Bronchial epithelial cell (primary cell): ENCODE measurements at regions not wholly inside any gene's neighbourhood (a gene's known extent, or its start where the extent isn't known, plus 50 kb on each side); places are given as distances from the start of the nearest gene placed in this dataset.

Source experiments
- DNase-seq: peaks from one replicate; pipeline ENCODE4 v3.0.0-alpha.2; 2010; ENCODE audit warnings: low read depth
- FAIRE-seq: peaks from 2 replicates; lab custom pipeline; 2011; peaks lifted over from hg19 to GRCh38; lab: Jason Lieb, UNC
- H3K27me3 ChIP-seq: 2 replicates; pipeline ENCODE4 v1.5.1; 2011; ENCODE audit warnings: low read length; ENCODE audit not compliant: control insufficient read depth, insufficient read depth
- H3K36me3 ChIP-seq: 2 replicates; pipeline ENCODE4 v1.5.1; 2011; ENCODE audit warnings: low read length; ENCODE audit not compliant: control insufficient read depth, insufficient read depth
- H3K4me3 ChIP-seq: 2 replicates; pipeline ENCODE4 v1.5.1; 2011; ENCODE audit warnings: mild to moderate bottlenecking, low read depth, low read length, control low read depth
- TF ChIP-seq, protein P1 (sequence below): IDR thresholded peaks from 2 replicates; pipeline ENCODE4 v1.5.1; 2011; ENCODE audit warnings: mild to moderate bottlenecking, moderate library complexity, low read length, control low read depth, inconsistent platforms; ENCODE audit not compliant: insufficient read depth, severe bottlenecking

DNA sequence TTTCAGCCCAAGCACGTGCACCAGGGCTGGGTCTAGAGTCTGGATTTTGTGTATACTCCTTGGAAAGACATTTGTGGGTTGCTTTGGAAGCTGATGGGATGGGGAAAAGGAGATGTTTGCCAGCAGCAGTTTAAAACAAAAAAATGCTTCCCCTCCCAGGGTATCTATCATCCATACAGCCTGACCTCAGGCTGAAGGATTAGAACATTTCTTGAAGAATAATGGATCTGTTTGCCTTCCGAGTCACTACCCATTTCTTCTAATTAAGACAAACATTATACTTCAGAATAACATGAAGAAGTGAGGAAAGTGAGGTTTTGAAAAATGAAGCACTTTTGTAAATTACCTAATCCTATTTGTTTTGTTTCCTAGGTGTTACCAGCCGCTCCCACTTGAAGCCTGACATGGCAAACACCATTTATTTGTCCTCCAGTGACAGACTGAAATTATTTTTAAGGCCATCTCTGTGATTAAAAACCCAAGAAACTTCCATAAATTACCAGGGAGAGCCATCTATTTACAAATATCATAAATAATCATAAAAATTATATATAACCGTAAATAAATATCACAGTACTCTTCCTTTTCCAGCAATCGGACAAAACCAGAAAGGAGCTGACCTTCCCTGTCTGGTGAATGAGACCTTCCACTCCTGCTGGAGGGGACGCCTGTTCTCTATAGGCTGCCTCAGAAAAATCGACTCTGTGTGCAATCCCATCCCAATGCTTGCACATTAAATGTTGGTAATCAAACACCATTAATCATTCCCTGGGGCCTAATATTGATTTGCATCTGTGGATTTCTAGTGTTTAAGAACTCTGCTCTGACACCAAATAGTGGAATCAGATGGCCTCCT is 106.8 kb downstream of the C1D start:
- Histone ChIP-seq H3K27me3 (no peaks in the 10 kb centered on the region), H3K36me3 (no peaks in the 10 kb centered on the region), H3K4me3 (no peak overlapping the region)
- DNase-seq (no peak), FAIRE-seq (no peak)
- TF ChIP-seq, protein P1, sequence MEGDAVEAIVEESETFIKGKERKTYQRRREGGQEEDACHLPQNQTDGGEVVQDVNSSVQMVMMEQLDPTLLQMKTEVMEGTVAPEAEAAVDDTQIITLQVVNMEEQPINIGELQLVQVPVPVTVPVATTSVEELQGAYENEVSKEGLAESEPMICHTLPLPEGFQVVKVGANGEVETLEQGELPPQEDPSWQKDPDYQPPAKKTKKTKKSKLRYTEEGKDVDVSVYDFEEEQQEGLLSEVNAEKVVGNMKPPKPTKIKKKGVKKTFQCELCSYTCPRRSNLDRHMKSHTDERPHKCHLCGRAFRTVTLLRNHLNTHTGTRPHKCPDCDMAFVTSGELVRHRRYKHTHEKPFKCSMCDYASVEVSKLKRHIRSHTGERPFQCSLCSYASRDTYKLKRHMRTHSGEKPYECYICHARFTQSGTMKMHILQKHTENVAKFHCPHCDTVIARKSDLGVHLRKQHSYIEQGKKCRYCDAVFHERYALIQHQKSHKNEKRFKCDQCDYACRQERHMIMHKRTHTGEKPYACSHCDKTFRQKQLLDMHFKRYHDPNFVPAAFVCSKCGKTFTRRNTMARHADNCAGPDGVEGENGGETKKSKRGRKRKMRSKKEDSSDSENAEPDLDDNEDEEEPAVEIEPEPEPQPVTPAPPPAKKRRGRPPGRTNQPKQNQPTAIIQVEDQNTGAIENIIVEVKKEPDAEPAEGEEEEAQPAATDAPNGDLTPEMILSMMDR = no peak

DNA sequence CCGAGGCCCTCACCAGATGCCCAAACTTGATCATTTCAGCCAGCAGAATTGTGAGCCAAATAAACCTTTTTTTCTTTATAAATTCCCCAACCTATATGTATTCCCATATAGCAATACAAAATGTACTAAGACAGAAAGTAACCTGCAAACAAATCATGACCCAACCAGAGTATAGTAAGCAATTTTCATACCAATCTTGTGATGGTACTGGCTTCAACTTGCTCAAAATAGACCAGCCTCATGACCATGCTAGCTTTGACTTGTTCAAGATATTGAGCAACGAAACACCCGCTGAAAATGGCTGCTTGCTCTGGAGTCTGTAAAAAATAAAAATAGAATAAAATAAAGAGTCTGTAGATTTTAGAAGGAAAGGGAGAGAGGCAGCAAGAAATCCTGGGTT is 97.6 kb downstream of the C1D start:
- peak; percentile 96 for DNase-seq
- TF ChIP-seq, protein P1 = no peak
- Histone ChIP-seq H3K27me3 (no peaks in the 10 kb centered on the region), H3K36me3 (no peaks in the 10 kb centered on the region), H3K4me3 (no peak overlapping the region)
- FAIRE-seq = no peak

DNA sequence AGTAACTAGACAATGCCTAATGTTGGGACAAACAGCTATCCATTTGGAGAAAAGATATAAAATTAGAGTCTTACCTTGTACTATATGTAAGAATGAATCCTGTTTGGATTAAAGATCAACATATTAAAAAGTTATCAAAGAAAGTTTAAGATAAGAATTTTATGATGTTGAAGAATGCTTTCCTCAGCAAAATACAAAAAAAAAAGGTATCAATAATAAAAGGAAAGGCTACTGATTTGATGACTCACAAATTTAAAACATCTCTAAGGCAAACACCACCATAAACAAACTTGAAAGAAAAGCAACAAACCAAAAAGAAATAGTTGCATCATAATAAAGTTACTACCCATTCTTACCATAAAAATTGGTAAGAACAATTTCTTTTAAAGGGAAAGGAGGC is 92.7 kb downstream of the C1D start:
- TF ChIP-seq, protein P1 = no peak
- Histone ChIP-seq H3K36me3 (no peaks in the 10 kb centered on the region), H3K27me3 (no peaks in the 10 kb centered on the region), H3K4me3 (no peak overlapping the region)
- no peak for DNase-seq
- FAIRE-seq = no peak

DNA sequence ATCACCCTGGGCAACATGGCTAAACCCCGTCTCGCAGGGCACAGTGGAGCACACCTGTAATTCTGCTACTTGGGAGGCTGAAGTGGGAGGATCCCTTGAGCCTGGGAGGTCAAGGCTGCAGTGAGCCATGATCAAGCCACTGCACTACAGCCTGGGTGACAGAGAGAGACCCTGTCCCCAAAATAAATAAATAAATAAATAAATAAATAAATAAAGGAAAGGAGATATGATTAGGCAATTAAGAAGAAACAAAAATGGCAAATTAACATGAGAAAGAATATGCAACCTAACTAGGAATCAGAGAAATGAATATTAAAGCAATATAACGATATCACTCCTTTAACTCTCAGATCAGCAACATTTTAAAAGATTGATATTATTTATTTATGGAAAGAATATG is 92.3 kb downstream of the C1D start:
- FAIRE-seq = no peak

DNA sequence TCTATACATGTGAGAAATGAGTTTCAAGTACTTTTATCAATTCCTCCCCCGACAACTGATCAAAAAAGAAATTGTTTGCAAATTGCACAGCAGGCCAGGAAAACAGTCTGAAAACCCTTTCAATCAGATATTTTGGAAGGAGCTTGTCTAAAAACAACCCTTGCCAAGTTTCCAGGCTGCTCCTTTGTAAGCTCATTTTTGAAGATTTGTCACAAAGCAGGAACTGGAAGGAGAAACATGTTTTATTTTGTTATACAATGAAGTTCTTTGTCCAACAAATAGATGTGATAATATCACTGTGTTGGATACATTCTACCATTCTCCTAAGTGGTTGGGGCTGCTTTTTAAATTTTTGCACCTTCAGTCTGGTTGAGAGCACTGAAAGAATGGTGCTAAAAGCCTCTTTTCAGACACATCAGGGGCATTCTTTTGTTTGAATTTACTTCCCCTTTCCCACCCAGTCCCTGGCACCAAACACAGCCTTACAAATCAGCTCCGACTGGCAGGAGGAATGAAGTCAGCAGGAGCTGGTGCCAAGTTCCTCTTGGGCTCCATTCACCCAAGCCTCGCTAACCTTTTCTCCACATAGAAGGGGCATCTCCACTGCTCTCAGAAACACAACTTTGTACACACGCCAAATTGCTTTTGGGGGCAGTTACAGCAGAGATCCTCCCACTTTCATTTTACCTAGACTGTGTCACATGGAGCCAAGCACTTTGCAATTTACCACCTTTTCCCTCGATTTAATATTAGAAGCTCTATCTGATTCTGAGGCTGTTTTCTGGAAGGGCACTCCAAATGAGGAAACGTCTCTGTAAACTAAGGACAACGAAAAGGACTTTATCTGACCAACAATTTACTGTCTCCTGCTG is 88.0 kb downstream of the C1D start:
- Histone ChIP-seq H3K4me3 (no peak overlapping the region), H3K27me3 (no peaks in the 10 kb centered on the region), H3K36me3 (no peaks in the 10 kb centered on the region)
- TF ChIP-seq, protein P1 = no peak
- peak; percentile 44 for DNase-seq
- no peak for FAIRE-seq

More for the DNA sequence above, 92.3 kb downstream of the C1D start:
- TF ChIP-seq, protein P1 = no peak
- Histone ChIP-seq H3K36me3 (no peaks in the 10 kb centered on the region), H3K27me3 (no peaks in the 10 kb centered on the region), H3K4me3 (no peak overlapping the region)
- no peak for DNase-seq
